NCI-H1048 (cell line): ENCODE measurements at regions not wholly inside any gene's neighbourhood (a gene's known extent, or its start where the extent isn't known, plus 50 kb on each side); places are given as distances from the start of the nearest gene placed in this dataset.
A peak's percentile ranks its signal among the peaks of the same experiment; 100 is the strongest.

Experiments
- DNase-seq: peaks from one replicate; lab custom pipeline; 2025; lab: John Stamatoyannopoulos, UW

DNA sequence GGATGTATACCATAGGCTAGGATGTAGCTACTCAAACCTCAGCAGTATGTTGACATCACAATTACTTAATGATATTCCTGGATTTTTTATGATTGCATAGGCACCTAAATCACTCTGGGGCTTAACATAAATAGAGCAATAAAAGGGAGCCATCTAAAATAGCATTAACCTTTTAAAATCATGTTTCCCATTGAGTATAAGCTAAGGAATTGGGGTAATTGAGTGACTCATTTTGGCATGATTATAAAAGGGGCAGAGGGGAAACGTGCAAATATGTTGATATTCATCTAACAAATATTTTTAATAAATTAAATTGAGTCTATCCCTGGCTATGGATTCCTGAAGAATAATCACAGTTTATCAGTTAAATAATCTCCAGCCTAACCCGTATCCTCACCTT lies 74.0 kb upstream of the ADGRF1 start:
- no peak for DNase-seq

DNA sequence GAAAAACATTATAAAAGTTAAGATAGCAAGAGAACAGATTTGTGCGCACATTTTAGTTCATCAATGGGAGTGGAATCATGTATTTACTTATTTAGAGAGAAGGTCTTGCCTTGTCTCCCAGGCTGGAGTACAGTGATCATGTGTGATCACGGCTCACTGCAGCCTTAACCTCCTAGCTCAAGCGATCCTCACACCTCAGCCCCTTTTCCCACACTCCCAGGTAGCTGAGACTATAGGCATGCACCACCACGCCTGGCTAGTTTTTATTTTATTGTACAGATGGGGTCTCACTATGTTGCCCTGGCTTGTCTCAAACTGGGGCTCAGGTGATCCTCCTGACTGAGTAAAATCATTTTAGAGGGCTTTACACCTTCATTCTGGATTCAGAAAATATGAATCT lies 72.3 kb upstream of the ADGRF1 start:
- DNase-seq: no peak

DNA sequence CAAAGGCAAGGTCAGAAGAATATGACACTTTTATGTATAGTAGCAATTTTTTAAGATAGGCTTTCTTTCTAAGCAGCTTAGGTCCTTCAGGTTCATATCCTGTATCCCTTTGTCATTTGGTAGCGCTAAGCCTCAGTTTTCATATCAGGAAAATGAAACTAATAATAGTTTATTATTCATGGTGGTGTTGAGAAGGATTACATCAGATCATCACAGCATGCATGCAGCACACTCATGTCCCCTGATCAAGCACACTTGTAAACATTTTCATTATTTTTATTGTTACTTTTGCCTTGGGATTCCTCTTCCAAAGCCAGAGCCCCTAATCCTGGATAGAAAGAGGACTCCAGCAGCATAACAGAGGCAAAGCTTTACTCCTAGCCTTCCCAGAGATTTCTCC lies 70.2 kb upstream of the ADGRF1 start:
- DNase-seq: no peak

DNA sequence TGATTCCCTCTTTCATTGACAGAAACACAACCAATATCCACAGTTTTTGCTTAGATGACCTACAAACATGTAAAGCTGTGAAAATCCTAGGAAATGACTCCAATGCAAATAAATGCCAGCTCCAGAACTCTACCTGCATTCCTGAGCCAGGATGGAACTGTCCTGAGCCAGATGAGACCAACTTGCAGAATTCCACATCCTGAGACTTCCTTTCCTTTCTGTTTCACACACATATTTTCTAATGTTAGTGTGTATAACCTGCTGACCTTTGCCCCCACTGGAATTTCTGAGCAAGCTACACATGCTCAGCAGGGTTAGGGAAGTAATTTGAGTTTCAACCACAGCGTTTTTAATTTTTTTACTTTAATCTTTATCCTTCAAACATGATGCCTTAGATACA lies 69.6 kb upstream of the ADGRF1 start:
- no peak for DNase-seq

DNA sequence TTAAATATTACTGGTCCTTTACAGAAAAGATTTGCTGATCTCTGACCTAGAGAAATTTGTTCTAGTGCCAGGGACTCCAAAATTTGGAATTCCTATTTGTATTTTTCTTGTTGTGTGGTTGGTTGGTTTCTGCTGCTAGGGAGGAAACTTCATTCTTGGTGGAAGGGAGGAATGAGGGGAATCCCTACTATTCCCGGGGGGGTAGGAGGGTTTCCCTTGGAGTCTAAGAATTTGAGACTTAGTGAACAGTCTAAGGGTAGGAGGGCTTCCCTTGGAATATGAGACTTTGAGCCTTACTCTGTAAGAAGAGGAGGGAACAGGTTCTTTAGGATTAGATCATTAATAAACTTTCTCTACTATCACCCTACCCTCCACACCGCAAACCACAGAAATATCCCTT lies 67.1 kb upstream of the ADGRF1 start:
- DNase-seq: no peak

DNA sequence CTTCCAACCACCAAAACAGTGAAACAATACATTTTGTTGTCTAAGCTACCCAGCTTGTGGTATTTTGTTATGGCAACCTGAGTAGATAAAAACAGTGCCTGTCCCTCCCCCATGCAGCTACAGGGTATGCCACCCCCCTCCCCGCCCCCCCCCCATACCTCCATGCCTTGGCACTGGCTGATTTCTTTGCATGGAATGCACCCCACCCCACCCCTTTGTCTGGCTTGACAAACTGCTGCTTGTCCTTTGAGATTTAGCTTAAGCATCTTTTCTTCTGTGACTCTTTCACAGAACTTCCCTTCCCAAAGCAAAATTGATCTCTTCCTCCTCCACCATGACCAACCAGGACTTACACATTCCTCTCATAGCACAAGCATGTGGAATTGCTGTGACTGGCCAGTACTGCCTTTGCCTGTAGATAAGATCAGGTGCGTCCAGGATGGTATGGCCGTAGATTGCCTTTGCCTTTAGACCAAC lies 64.6 kb upstream of the ADGRF1 start:
- DNase-seq: no peak

DNA sequence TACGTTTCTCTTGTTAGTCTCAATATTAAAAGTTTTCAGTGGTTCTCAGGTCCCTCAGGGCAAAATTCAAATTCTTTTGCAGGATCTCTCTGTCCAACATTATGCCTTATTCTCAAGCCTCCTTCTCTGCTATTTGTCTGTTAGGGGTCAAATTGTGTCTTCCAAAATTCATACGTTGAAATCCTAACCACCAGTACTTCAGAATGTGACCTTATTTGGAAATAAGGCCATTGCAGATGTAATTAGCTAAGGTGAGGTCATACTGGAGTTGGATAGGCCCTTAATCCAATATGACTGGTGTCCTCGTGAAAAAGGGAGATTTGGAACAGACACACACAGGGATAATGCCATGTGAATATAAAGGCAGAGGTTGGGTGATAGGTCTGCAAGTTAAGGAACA lies 64.1 kb upstream of the ADGRF1 start:
- DNase-seq: no peak

DNA sequence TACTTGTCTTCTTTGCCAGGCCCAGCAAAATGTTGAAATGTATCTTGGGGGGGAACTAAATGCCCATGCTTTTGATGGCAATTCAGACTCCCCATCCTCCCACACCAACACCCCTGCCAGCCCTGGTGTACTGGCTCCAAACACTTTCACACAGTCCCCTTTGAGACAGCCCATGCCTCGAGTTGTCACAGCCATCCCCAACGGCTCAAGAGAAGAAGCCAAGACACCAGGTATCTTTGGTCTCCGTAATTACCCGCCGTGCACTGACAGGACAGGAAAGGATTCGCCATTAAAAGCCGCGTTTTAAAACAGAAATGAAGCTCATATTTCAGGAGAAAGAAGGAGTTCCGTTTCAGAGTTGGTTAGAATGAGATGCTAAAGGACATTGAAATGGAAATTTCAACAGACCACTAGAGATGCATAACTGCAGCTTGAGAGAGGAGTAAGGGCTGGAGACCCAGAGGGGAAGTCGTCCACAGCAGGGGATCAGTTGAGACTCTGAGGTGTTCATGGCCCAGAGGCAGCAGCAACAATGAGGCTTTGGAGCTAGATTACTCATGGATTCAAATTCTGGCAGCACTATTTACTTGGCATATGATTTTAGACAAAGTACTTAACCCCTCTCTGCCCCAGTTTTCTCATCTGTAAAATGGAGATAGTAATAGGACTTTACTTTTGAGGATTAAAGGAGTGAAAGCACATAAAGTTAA lies 63.5 kb upstream of the ADGRF1 start:
- no peak for DNase-seq

DNA sequence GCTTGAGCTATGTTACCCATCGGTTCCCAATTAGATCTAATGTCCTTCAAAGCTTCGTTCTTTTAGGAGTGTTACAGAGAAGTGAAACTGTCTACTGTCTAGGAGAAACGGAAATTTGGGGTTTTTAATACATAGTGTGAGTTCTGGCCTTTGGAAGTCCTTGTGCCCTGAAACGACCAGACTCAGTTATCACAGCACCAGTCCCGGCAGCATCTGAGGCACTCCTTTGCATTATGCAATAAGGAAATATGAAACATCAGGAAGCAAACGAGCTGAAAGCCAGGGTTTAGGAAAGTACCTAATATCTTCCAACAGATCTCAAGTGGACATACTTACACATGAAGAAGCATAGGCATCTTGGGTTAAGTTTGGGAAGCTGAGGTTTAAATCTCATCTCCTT lies 61.8 kb upstream of the ADGRF1 start:
- no peak for DNase-seq

DNA sequence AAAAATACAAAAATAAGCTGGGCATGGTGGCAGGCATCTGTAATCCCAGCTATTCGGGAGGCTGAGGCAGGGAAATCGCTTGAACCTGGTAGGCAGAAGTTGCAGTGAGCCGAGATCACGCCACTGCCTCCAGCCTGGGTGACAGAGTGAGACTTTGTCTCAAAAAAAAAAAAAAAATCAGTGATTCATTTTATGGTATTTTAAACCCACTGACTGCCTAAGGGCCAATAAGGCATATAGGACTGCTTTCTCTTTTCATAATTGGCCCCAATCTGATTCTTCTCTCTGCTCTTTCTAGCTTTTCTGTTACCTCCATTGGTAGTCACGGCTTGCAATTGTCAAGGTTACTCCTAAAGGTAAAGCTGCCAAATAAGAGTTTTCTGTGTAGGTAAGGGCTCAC lies 60.2 kb upstream of the ADGRF1 start:
- DNase-seq: no peak

DNA sequence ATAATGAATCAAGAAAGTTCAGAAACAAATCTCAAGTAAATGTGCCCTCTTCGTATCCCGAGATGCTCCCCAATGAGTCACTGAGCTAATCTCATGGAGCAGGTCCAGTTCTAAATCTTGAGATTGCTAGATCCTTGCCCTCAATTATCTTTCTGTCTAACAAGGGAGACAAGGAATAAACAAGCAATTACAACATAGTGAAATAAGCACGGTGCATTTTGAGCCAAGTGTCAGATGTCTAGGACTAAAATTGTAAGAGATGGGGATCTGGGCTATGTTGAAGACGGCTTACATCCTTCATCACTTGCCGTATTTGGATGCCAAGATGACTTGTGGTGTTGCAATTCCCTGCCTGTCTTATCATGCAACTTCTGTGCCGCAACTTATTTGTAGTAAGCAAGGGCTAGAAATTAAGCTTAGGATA lies 56.5 kb upstream of the ADGRF1 start:
- no peak for DNase-seq

DNA sequence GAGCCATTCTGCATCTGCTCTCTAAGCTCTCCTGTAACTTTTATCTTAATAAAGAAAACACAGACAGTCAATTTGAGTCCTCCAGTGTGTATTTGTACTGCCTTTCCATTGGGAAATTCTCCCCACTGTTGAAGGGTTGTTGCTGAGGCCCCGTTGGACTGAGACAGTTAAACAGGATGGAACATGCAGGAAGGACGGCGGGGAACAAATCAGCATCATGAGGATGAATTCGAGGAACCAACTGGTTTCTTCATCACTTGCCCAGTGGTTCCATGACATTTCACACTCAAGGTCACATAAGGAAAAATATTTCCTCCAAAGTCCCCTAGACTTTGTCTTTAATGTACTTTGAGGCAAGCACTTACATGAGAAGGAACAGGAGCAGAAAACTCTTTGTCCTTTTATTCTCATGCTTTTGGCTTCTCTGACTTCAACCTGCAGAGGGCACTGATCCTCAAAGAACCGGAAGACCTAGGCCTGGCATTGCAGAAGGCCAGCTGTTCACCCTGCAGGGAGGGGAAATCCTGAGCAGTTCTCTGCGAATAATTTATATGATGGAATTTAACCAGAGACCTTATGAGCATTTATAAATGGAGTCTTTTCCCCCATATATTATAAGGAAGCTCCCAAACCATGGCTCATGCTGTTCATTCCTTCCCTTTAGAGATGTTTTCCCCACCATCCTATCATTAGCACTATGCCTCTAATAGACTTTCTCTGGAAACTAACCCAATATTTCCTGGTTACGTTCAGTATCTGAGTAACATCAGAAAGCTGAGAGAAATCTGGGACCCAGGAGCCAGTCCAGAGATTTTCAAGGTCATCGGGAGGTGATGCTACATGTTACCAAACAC lies 55.2 kb upstream of the ADGRF1 start:
- peak; percentile 24 for DNase-seq

DNA sequence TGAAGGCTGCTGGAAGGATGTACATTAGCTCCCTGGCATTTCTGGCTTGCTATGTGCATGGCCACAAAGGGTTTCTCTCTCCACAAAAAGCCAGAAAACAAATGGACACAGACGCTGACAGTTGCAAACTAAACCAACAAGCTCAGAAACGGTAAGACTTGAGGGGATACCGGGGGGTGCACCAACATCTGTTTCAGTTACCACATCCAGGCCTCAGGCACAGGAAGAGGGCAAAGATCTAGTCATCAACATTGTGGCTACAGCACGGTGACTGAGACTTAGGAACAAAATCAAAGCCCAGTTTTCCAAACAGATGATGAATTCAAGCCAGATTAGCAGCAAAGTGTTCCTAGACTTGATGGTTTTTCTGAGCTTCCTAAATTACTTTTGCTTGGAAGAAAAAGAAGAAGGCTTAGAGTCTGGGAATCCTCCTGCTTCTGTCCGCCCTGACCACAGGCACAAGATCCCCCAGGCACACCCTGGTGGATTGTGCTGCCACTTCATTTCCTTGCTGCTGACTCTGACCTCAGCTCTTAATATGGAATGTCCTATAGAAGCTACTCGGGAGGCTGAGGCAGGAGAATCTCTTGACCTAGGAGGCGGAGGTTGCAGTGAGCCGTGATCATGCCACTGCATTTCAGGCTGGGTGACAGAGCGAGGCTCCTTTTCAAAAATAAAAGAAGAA lies 54.2 kb upstream of the ADGRF1 start:
- no peak for DNase-seq

DNA sequence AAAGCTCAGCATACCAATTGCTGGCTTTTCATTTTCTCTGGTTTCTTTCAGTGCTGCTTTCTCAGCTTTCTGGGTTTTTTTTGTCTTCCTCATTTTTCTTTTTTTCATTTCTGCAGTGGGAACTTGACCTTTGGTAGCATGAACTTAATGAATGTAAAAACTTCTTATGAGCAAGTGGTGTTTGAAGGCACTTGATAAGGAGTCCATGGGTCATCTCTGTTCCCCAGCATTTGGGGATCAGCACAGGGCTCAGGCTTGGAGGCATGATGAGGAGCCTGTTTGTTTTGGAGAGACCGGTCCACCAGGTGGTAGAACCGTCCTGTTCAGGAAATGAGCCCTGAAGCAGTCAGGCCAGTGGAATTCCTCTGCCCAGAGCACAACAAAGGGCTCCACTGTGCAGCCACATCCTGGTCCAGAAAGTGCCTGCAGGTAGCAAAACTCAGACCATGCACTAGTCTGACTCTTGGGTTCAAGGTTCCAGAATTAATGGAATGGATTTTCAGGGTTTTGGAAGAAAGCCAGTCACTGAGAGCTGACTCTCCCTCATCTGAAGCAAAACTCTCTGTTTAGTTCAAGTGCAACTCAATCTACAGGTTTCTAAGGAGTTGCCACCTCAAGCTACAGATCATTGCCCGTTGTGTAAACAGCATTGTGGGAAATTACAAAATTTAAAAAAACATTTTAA lies 52.3 kb upstream of the ADGRF1 start:
- no peak for DNase-seq

DNA sequence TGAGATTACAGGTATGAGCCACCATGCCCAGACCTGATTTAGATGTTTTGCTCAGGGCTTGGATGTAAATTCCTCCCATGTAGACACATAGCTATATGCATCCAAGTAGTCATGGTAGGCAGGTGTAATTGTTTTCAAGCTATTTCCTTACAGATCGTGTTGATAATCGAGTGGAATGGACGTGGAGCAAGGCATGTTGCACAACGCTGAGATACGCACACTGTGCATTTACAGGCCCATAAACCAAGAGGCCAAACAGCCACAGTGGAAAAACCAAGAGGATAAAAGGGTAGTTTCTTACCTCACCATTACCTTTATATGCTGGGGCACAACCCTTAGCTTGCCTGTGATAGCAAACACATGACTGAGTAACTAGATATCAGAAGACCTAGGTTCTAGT lies 51.0 kb upstream of the ADGRF1 start:
- DNase-seq: no peak

DNA sequence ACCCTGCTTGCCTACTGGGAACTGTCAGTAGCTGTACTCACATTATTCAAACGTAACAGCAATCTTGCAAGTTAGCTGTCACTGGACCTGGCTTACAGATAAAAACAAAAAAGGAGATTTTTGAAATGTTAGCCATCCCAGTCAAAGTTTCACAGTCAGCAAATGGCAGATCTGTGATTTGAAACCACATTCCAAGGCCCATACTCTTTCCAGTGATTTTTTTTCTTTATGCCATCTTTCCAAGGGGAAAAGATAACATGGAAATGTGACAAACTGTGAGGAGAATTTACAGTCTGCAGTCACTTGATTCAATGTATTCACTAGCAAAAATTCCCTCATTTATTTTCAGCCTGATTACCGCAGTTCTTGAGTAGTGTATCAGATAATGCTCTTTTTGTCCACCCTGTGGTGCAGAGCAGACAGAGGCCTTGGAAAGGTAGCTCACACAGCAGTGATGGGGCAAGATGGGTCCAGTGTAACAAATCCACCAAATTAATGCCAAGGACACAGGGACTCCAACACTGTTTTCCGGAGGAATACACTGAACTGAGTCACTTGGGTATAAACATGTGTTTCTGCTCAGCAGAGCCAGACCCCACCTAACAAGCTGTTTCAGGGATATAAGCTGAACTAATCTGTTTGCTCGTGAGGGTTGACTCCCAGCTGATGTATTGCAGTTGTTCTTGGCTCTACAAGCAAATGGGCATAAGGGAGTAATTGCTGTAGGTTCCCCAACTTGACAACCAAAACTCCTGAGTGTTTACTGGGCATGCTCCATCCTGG lies 49.9 kb upstream of the ADGRF1 start:
- no peak for DNase-seq
